Breast epithelium (tissue), 3 donors: ENCODE measurements at regions not wholly inside any gene's neighbourhood (a gene's known extent, or its start where the extent isn't known, plus 50 kb on each side); places are given as distances from the start of the nearest gene placed in this dataset.

Source experiments
- CTCF ChIP-seq, 3 donors: fragments of 450-650 bp; IDR thresholded peaks; one replicate each; pipeline ENCODE4 v1.5.1; 2016 to 2017; ENCODE audit warnings: antibody characterized with exemption in 3 of 3, mild to moderate bottlenecking in 3 of 3, moderate library complexity in 3 of 3
- POLR2A ChIP-seq: fragments of 450-650 bp; IDR thresholded peaks from one replicate; pipeline ENCODE4 v1.6.1; 2016; ENCODE audit warnings: antibody characterized with exemption, mild to moderate bottlenecking, moderate library complexity

- TF ChIP-seq CTCF (IDR thresholded peaks at IDR 0.05) (no peak), POLR2A (no peak)
These were observed 649.0 kb downstream of the TMTC2 start for GRCh38 chr12:83335748-83336147.
